Duodenal mucosa (tissue), 2 donors: ENCODE measurements at regions not wholly inside any gene's neighbourhood (a gene's known extent, or its start where the extent isn't known, plus 50 kb on each side); places are given as distances from the start of the nearest gene placed in this dataset.

Source experiments
- H3K27ac ChIP-seq: one replicate; pipeline ENCODE4 v1.7.0; 2013; ENCODE audit warnings: low read depth, low read length
- H3K27me3 ChIP-seq, 2 donors: one replicate each; pipeline ENCODE4 v1.7.0; 2013; ENCODE audit warnings: low read length in 2 of 2, control low read depth in 1 of 2; ENCODE audit not compliant: insufficient read depth in 2 of 2, control insufficient read depth in 1 of 2
- H3K36me3 ChIP-seq, 2 donors: one replicate each; pipeline ENCODE4 v1.7.0; 2013; ENCODE audit warnings: low read length in 2 of 2, control low read depth in 1 of 2; ENCODE audit not compliant: insufficient read depth in 2 of 2, control insufficient read depth in 1 of 2
- H3K4me1 ChIP-seq, 2 donors: one replicate each; pipeline ENCODE4 v1.7.0; 2013; ENCODE audit warnings: low read length in 2 of 2, control low read depth in 1 of 2; ENCODE audit not compliant: insufficient read depth in 2 of 2, control insufficient read depth in 1 of 2
- H3K4me3 ChIP-seq, 2 donors: one replicate each; pipeline ENCODE4 v1.7.0; 2013; ENCODE audit warnings: low read length in 2 of 2, low read depth in 1 of 2
- H3K9ac ChIP-seq, 2 donors: one replicate each; pipeline ENCODE4 v1.7.0; 2013; ENCODE audit warnings: low read length in 2 of 2, low read depth in 1 of 2
- H3K9me3 ChIP-seq, 2 donors: one replicate each; pipeline ENCODE4 v1.7.0; 2013; ENCODE audit warnings: low read length in 2 of 2, control low read depth in 1 of 2; ENCODE audit not compliant: control insufficient read depth in 1 of 2

GRCh38 chr5:6849316-6850105 is 136.3 kb downstream of the TENT4A start:
- H3K9me3 ChIP-seq, result peaks cover 0 to 4% of the 10 kb centered on the region in 2 donors
- H3K9ac ChIP-seq, result no peak overlapping the region
- no peaks in the 10 kb centered on the region for H3K27me3 ChIP-seq
- H3K4me3 ChIP-seq, result no peak overlapping the region
- no peaks in the 10 kb centered on the region for H3K4me1 ChIP-seq
- H3K27ac ChIP-seq, result no peak overlapping the region
- H3K36me3 ChIP-seq, result no peaks in the 10 kb centered on the region

- no peak overlapping the region for H3K27ac ChIP-seq
- peaks cover 0 to 6% of the 10 kb centered on the region in 2 donors for H3K9me3 ChIP-seq
- H3K36me3 ChIP-seq, result no peaks in the 10 kb centered on the region
- no peaks in the 10 kb centered on the region for H3K4me1 ChIP-seq
- no peaks in the 10 kb centered on the region for H3K27me3 ChIP-seq
- H3K4me3 ChIP-seq, result no peak overlapping the region
- H3K9ac ChIP-seq, result no peak overlapping the region
Observed at GRCh38 chr5:6850106-6850432, 136.8 kb downstream of the TENT4A start.

- H3K27ac ChIP-seq, result no peak overlapping the region
- H3K27me3 ChIP-seq, result no peaks in the 10 kb centered on the region
- no peak overlapping the region for H3K9ac ChIP-seq
- H3K4me1 ChIP-seq, result no peaks in the 10 kb centered on the region
- no peaks in the 10 kb centered on the region for H3K36me3 ChIP-seq
- no peak overlapping the region for H3K4me3 ChIP-seq
- H3K9me3 ChIP-seq, result peaks cover 0 to 1% of the 10 kb centered on the region in 2 donors
Observed at GRCh38 chr5:6856653-6857052, 143.4 kb downstream of the TENT4A start.

GRCh38 chr5:6858419-6858818 is 145.2 kb downstream of the TENT4A start:
- peaks cover 1 to 4% of the 10 kb centered on the region in 2 donors for H3K9me3 ChIP-seq
- no peak overlapping the region for H3K4me3 ChIP-seq
- H3K36me3 ChIP-seq, result no peaks in the 10 kb centered on the region
- H3K27ac ChIP-seq, result no peak overlapping the region
- no peak overlapping the region for H3K9ac ChIP-seq
- no peaks in the 10 kb centered on the region for H3K27me3 ChIP-seq
- H3K4me1 ChIP-seq, result no peaks in the 10 kb centered on the region

GRCh38 chr5:6859023-6859422 is 145.8 kb downstream of the TENT4A start:
- Histone ChIP-seq H3K9me3 (peaks cover 1 to 4% of the 10 kb centered on the region in 2 donors), H3K4me1 (no peaks in the 10 kb centered on the region), H3K36me3 (no peaks in the 10 kb centered on the region), H3K4me3 (no peak overlapping the region), H3K9ac (no peak overlapping the region), H3K27ac (no peak overlapping the region), H3K27me3 (no peaks in the 10 kb centered on the region)

- H3K27me3 ChIP-seq, result no peaks in the 10 kb centered on the region
Observed at GRCh38 chr5:6859951-6860638, 146.9 kb downstream of the TENT4A start.

GRCh38 chr5:6861036-6861435 is 147.8 kb downstream of the TENT4A start:
- Histone ChIP-seq H3K4me3 (no peak overlapping the region), H3K27ac (no peak overlapping the region), H3K36me3 (no peaks in the 10 kb centered on the region), H3K4me1 (no peaks in the 10 kb centered on the region), H3K9me3 (peaks cover 0 to 4% of the 10 kb centered on the region in 2 donors), H3K9ac (no peak overlapping the region), H3K27me3 (no peaks in the 10 kb centered on the region)

More at GRCh38 chr5:6859951-6860638, 146.9 kb downstream of the TENT4A start:
- H3K4me1 ChIP-seq, result no peaks in the 10 kb centered on the region
- no peak overlapping the region for H3K27ac ChIP-seq
- no peaks in the 10 kb centered on the region for H3K36me3 ChIP-seq
- H3K9me3 ChIP-seq, result peaks cover 0 to 4% of the 10 kb centered on the region in 2 donors
- no peak overlapping the region for H3K9ac ChIP-seq
- H3K4me3 ChIP-seq, result no peak overlapping the region

GRCh38 chr5:6861667-6862066 is 148.4 kb downstream of the TENT4A start:
- H3K27ac ChIP-seq, result no peak overlapping the region
- H3K4me1 ChIP-seq, result no peaks in the 10 kb centered on the region
- peaks cover 0 to 4% of the 10 kb centered on the region in 2 donors for H3K9me3 ChIP-seq
- no peak overlapping the region for H3K4me3 ChIP-seq
- no peaks in the 10 kb centered on the region for H3K36me3 ChIP-seq
- no peaks in the 10 kb centered on the region for H3K27me3 ChIP-seq
- no peak overlapping the region for H3K9ac ChIP-seq

GRCh38 chr5:6862306-6862705 is 149.1 kb downstream of the TENT4A start:
- no peak overlapping the region for H3K4me3 ChIP-seq
- H3K9me3 ChIP-seq, result peaks cover 0 to 4% of the 10 kb centered on the region in 2 donors
- no peaks in the 10 kb centered on the region for H3K36me3 ChIP-seq
- H3K27me3 ChIP-seq, result no peaks in the 10 kb centered on the region
- H3K9ac ChIP-seq, result no peak overlapping the region
- H3K4me1 ChIP-seq, result no peaks in the 10 kb centered on the region
- H3K27ac ChIP-seq, result no peak overlapping the region

- Histone ChIP-seq H3K4me3 (no peak overlapping the region), H3K27ac (no peak overlapping the region), H3K36me3 (no peaks in the 10 kb centered on the region), H3K4me1 (no peaks in the 10 kb centered on the region), H3K9me3 (no peaks in the 10 kb centered on the region), H3K27me3 (no peaks in the 10 kb centered on the region), H3K9ac (no peak overlapping the region)
Observed at GRCh38 chr5:6867712-6868111, 154.5 kb downstream of the TENT4A start.
